Epithelial cell of prostate (primary cell): ENCODE measurements at regions not wholly inside any gene's neighbourhood (a gene's known extent, or its start where the extent isn't known, plus 50 kb on each side); places are given as distances from the start of the nearest gene placed in this dataset.
A peak's percentile ranks its signal among the peaks of the same experiment; 100 is the strongest.
"Not testable (repeated sequence)": the region's sequence is repeated elsewhere in the genome, so short reads cannot be mapped to it uniquely, and the experiment has no call there.

Source experiments
- DNase-seq: peaks from one replicate; pipeline ENCODE4 v3.0.0-alpha.2; 2011; ENCODE audit warnings: low read depth, low spot score
- H3K27ac ChIP-seq: fragments of 450-650 bp; 2 replicates; pipeline ENCODE4 v1.5.1; 2017; ENCODE audit warnings: mild to moderate bottlenecking

GRCh38 chr22:36088292-36088691 lies 59.7 kb upstream of the RBFOX2 start:
- peak overlapping the region; percentile 71 for H3K27ac ChIP-seq
- DNase-seq, result peak; percentile 54

GRCh38 chr22:36087784-36088183 lies 59.2 kb upstream of the RBFOX2 start:
- H3K27ac ChIP-seq, result peak overlapping the region; percentile 71
- DNase-seq, result no peak

GRCh38 chr22:36086629-36087254 lies 58.1 kb upstream of the RBFOX2 start:
- peak overlapping the region; percentile 33 for H3K27ac ChIP-seq
- DNase-seq, result no peak

- peak overlapping the region; percentile 33 for H3K27ac ChIP-seq
- DNase-seq, result no peak
Observed at GRCh38 chr22:36086170-36086490, 57.5 kb upstream of the RBFOX2 start.

- DNase-seq, result no peak
- peak overlapping the region; percentile 33 for H3K27ac ChIP-seq
Observed at GRCh38 chr22:36085476-36086169, 57.0 kb upstream of the RBFOX2 start.

- no peak for DNase-seq
- peak overlapping the region; percentile 65 for H3K27ac ChIP-seq
Observed at GRCh38 chr22:36084717-36085116, 56.1 kb upstream of the RBFOX2 start.

- H3K27ac ChIP-seq, result peak overlapping the region; percentile 65
- no peak for DNase-seq
Observed at GRCh38 chr22:36083056-36083455, 54.4 kb upstream of the RBFOX2 start.

GRCh38 chr22:36081023-36081431 lies 52.4 kb upstream of the RBFOX2 start:
- H3K27ac ChIP-seq, result peak overlapping the region; percentile 67
- no peak for DNase-seq

- DNase-seq, H3K27ac ChIP-seq: not testable (repeated sequence)
Observed at GRCh38 chr22:36080281-36080680, 51.7 kb upstream of the RBFOX2 start.

- DNase-seq, result no peak
- H3K27ac ChIP-seq, result no peak overlapping the region
Observed at GRCh38 chr22:36079041-36079440, 50.4 kb upstream of the RBFOX2 start.
